ENCODE measurements at regions not wholly inside any gene's neighbourhood (a gene's known extent, or its start where the extent isn't known, plus 50 kb on each side); places are given as distances from the start of the nearest gene placed in this dataset.

- H3K4me3 Mint-ChIP-seq (ENCODE audit: unreplicated experiment) = no peak overlapping the region
- DNase-seq (ENCODE audit: low spot score) = no peak
- H3K27ac Mint-ChIP-seq (ENCODE audit: unreplicated experiment) = no peak overlapping the region
- no peak for TF ChIP-seq CTCF (IDR thresholded peaks at IDR 0.05; ENCODE audit: unreplicated experiment)
- no peaks in the 10 kb centered on the region for H3K36me3 Mint-ChIP-seq (ENCODE audit: low read depth, unreplicated experiment)
- peaks cover 4% of the 10 kb centered on the region for H3K27me3 Mint-ChIP-seq (ENCODE audit: unreplicated experiment)
- H3K9me3 Mint-ChIP-seq (ENCODE audit: unreplicated experiment) = no peaks in the 10 kb centered on the region
- peaks cover 4% of the 10 kb centered on the region for H3K4me1 Mint-ChIP-seq (ENCODE audit: unreplicated experiment)
These were observed 220.1 kb upstream of the C14orf180 start for GRCh38 chr14:104359301-104359968.

GRCh38 chr14:104359969-104360442 lies 219.6 kb upstream of the C14orf180 start:
- TF ChIP-seq CTCF (IDR thresholded peaks at IDR 0.05; ENCODE audit: unreplicated experiment) = no peak
- DNase-seq (ENCODE audit: low spot score) = no peak
- no peaks in the 10 kb centered on the region for H3K36me3 Mint-ChIP-seq (ENCODE audit: low read depth, unreplicated experiment)
- H3K27ac Mint-ChIP-seq (ENCODE audit: unreplicated experiment) = no peak overlapping the region
- H3K27me3 Mint-ChIP-seq (ENCODE audit: unreplicated experiment) = peaks cover 4% of the 10 kb centered on the region
- H3K9me3 Mint-ChIP-seq (ENCODE audit: unreplicated experiment) = no peaks in the 10 kb centered on the region
- H3K4me1 Mint-ChIP-seq (ENCODE audit: unreplicated experiment) = peaks cover 3% of the 10 kb centered on the region
- H3K4me3 Mint-ChIP-seq (ENCODE audit: unreplicated experiment) = no peak overlapping the region

GRCh38 chr14:104360501-104360900 lies 219.1 kb upstream of the C14orf180 start:
- H3K27ac Mint-ChIP-seq (ENCODE audit: unreplicated experiment) = no peak overlapping the region
- no peaks in the 10 kb centered on the region for H3K36me3 Mint-ChIP-seq (ENCODE audit: low read depth, unreplicated experiment)
- no peak for TF ChIP-seq CTCF (IDR thresholded peaks at IDR 0.05; ENCODE audit: unreplicated experiment)
- H3K4me3 Mint-ChIP-seq (ENCODE audit: unreplicated experiment) = no peak overlapping the region
- peaks cover 4% of the 10 kb centered on the region for H3K27me3 Mint-ChIP-seq (ENCODE audit: unreplicated experiment)
- DNase-seq (ENCODE audit: low spot score) = no peak
- H3K9me3 Mint-ChIP-seq (ENCODE audit: unreplicated experiment) = no peaks in the 10 kb centered on the region
- H3K4me1 Mint-ChIP-seq (ENCODE audit: unreplicated experiment) = peaks cover 2% of the 10 kb centered on the region

GRCh38 chr14:104361101-104361591 lies 218.4 kb upstream of the C14orf180 start:
- peaks cover 4% of the 10 kb centered on the region for H3K27me3 Mint-ChIP-seq (ENCODE audit: unreplicated experiment)
- H3K9me3 Mint-ChIP-seq (ENCODE audit: unreplicated experiment) = no peaks in the 10 kb centered on the region
- no peak overlapping the region for H3K4me3 Mint-ChIP-seq (ENCODE audit: unreplicated experiment)
- no peak for TF ChIP-seq CTCF (IDR thresholded peaks at IDR 0.05; ENCODE audit: unreplicated experiment)
- no peak overlapping the region for H3K27ac Mint-ChIP-seq (ENCODE audit: unreplicated experiment)
- no peak for DNase-seq (ENCODE audit: low spot score)
- H3K36me3 Mint-ChIP-seq (ENCODE audit: low read depth, unreplicated experiment) = no peaks in the 10 kb centered on the region
- no peaks in the 10 kb centered on the region for H3K4me1 Mint-ChIP-seq (ENCODE audit: unreplicated experiment)

GRCh38 chr14:104361921-104362681 lies 217.5 kb upstream of the C14orf180 start:
- no peaks in the 10 kb centered on the region for H3K9me3 Mint-ChIP-seq (ENCODE audit: unreplicated experiment)
- TF ChIP-seq CTCF (IDR thresholded peaks at IDR 0.05; ENCODE audit: unreplicated experiment) = no peak
- no peaks in the 10 kb centered on the region for H3K36me3 Mint-ChIP-seq (ENCODE audit: low read depth, unreplicated experiment)
- peaks cover 4% of the 10 kb centered on the region for H3K27me3 Mint-ChIP-seq (ENCODE audit: unreplicated experiment)
- no peak for DNase-seq (ENCODE audit: low spot score)
- H3K4me3 Mint-ChIP-seq (ENCODE audit: unreplicated experiment) = no peak overlapping the region
- H3K4me1 Mint-ChIP-seq (ENCODE audit: unreplicated experiment) = no peaks in the 10 kb centered on the region
- H3K27ac Mint-ChIP-seq (ENCODE audit: unreplicated experiment) = no peak overlapping the region

Measured in endothelial cell (in vitro differentiated cells).